ENCODE measurements at regions not wholly inside any gene's neighbourhood (a gene's known extent, or its start where the extent isn't known, plus 50 kb on each side); places are given as distances from the start of the nearest gene placed in this dataset.

DNA sequence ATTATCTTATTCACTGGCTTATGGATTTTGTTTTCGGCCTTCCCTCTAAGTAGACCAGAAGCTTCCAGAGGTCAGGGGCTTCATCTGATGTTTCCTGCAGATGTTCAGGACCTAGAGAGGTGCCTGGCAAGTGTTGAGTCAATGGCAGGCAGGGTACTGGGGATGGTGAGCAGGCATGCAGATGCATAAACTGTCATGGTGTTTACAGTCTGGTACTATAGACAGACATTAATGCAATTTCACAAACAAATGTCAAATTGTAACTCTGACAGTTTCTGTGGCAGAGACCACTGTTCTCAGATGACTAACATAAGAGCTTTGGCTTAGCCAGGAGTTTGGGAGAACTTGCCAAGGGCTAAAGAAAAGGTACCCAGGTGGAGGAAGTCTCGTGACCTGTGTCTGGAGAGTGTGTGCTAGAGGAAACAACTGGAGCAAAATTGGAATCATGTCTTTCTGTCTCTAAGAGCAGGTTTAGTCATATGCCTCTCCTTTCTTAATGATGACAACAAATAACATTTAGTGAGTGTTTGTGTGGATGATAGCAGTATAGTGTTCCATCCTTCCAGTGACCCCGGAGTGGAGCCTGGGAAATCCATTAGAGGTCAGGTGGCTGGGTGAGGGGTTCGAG, 53.7 kb upstream of the TRAK1 start:
- peak; percentile 38 for FAIRE-seq
- DNase-seq (ENCODE audit: insufficient read length, low spot score), result no peak
- no peak for TF ChIP-seq SPI1 (IDR thresholded peaks at IDR 0.05; ENCODE audit: low read depth, low read length)
- TF ChIP-seq TAF1 (IDR thresholded peaks at IDR 0.05; ENCODE audit: low read depth, low read length), result no peak
- no peak for TF ChIP-seq POLR2AphosphoS5 (IDR thresholded peaks at IDR 0.05; ENCODE audit: low read depth, low read length)
- TF ChIP-seq POLR2A (IDR thresholded peaks at IDR 0.05; ENCODE audit: low read depth, low read length), result no peak
- no peak for TF ChIP-seq PAX5 (IDR thresholded peaks at IDR 0.05; ENCODE audit: insufficient read depth, low read length, severe bottlenecking)
- TF ChIP-seq POU2F2 (IDR thresholded peaks at IDR 0.05; ENCODE audit: low read depth, low read length), result no peak

DNA sequence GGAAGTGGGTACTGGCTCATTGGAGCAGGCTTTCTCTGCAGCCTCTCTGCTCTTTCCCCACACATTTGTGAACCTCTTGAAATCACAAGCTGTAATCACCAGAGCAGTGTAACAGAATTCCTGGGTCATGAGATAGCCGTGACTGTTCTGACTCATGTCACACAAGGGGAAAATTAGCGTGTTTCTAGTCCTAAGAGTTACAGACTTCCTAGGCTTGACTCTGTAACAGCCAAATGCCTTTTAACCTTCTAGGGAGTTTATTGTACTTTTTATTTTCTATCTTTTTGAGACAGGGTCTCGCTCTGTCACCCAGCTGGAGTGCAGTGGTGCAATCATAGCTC, 54.7 kb upstream of the TRAK1 start:
- FAIRE-seq (peak; percentile 5), DNase-seq (ENCODE audit: insufficient read length, low spot score) (no peak)
- TF ChIP-seq POLR2A (IDR thresholded peaks at IDR 0.05; ENCODE audit: low read depth, low read length) (no peak), PAX5 (IDR thresholded peaks at IDR 0.05; ENCODE audit: insufficient read depth, low read length, severe bottlenecking) (no peak), TAF1 (IDR thresholded peaks at IDR 0.05; ENCODE audit: low read depth, low read length) (no peak), POU2F2 (IDR thresholded peaks at IDR 0.05; ENCODE audit: low read depth, low read length) (no peak), SPI1 (IDR thresholded peaks at IDR 0.05; ENCODE audit: low read depth, low read length) (no peak), POLR2AphosphoS5 (IDR thresholded peaks at IDR 0.05; ENCODE audit: low read depth, low read length) (no peak)

DNA sequence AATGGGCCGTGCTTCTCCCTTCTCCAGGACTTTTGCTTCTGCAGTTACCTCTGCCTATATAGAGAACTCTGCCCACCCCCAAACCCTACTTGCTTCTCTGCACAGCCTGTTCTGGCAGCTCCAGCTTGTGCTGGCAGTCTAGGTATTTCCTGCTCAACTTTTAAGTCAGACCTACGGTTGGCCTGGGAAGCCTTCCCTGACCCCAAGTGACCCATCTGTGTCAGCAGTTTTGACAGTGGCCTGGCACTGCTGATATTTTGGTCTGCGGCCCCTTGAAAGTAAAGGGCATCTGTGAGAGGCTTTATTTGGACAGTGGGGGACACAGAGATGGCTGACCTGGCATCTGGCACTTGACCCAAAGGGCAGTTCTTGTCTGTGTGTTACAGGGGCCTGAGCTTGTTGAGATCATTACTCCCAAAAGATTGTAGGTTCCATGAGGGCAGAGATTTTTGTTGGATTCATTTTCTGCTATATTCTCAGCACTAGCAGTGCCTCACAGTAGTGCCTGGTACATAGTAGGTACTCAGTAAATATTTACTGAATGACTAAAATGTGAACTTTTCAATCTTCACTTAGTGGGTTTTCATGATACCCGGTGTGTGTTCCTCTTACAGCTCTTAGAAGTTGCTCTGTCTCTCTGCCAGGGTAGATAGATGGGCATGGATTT, 55.2 kb upstream of the TRAK1 start:
- FAIRE-seq (no peak), DNase-seq (ENCODE audit: insufficient read length, low spot score) (no peak)
- TF ChIP-seq SPI1 (IDR thresholded peaks at IDR 0.05; ENCODE audit: low read depth, low read length) (no peak), POLR2A (IDR thresholded peaks at IDR 0.05; ENCODE audit: low read depth, low read length) (no peak), POU2F2 (IDR thresholded peaks at IDR 0.05; ENCODE audit: low read depth, low read length) (no peak)

DNA sequence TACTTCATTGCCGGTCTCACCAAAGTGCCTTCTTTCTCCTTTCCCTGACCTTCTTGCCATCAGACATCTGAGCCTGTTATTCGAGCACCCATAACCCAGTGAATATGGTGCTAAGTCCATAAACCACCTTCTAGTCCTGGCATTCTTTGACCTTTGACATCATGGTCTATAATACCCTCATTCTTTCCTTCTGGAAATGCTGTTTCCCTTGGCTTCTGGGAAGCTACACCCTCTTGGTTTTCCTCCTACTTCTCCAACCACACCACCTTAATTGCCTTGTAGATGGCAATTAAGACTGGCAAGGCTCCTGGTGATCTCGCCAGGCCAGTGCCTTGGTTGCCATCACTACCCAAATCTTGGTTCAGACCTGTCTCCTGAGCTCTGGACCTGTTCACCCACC, 56.1 kb upstream of the TRAK1 start:
- FAIRE-seq (no peak), DNase-seq (ENCODE audit: insufficient read length, low spot score) (no peak)
- TF ChIP-seq POU2F2 (IDR thresholded peaks at IDR 0.05; ENCODE audit: low read depth, low read length) (no peak), TAF1 (IDR thresholded peaks at IDR 0.05; ENCODE audit: low read depth, low read length) (no peak), SPI1 (IDR thresholded peaks at IDR 0.05; ENCODE audit: low read depth, low read length) (no peak), POLR2A (IDR thresholded peaks at IDR 0.05; ENCODE audit: low read depth, low read length) (no peak), POLR2AphosphoS5 (IDR thresholded peaks at IDR 0.05; ENCODE audit: low read depth, low read length) (no peak), PAX5 (IDR thresholded peaks at IDR 0.05; ENCODE audit: insufficient read depth, low read length, severe bottlenecking) (no peak)

GRCh38 chr3:42033741-42034140, 57.4 kb upstream of the TRAK1 start:
- no peak for DNase-seq (ENCODE audit: insufficient read length, low spot score)
- no peak for FAIRE-seq
- TF ChIP-seq PAX5 (IDR thresholded peaks at IDR 0.05; ENCODE audit: insufficient read depth, low read length, severe bottlenecking) (no peak), POLR2A (IDR thresholded peaks at IDR 0.05; ENCODE audit: low read depth, low read length) (no peak), POLR2AphosphoS5 (IDR thresholded peaks at IDR 0.05; ENCODE audit: low read depth, low read length) (no peak), SPI1 (IDR thresholded peaks at IDR 0.05; ENCODE audit: low read depth, low read length) (no peak), TAF1 (IDR thresholded peaks at IDR 0.05; ENCODE audit: low read depth, low read length) (no peak), POU2F2 (IDR thresholded peaks at IDR 0.05; ENCODE audit: low read depth, low read length) (no peak)

DNA sequence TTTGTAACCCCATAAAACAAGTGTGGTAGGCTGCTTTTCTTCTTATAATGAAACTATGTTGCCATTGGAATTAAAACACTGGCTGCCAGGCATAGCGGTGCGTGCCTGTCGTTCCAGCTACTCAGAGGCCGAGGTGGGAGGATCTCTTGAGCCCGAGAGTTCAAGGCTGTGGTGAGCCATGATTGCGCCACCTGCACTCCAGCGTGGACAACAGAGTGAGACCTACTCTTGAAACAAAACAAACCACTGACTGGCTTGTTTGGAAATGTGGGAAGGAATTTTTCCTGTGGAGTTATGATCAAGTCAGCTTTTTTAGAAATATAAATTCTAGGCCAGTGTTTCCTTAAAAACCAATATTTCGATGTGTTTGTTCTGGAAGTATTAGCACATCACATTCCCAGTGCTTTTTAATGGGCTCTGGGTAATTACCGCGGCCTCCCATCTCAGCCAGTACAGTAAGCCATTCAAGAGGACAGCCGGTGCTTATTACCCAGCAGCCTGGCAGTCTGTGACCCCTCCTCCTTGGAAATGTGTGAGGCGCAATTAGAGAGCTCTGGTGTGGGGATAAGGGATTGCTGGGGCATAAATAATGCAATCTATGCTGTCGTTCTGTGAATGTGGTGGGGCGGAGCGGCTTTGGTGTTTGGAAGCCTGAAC, 58.3 kb upstream of the TRAK1 start:
- no peak for TF ChIP-seq POU2F2 (IDR thresholded peaks at IDR 0.05; ENCODE audit: low read depth, low read length)
- TF ChIP-seq SPI1 (IDR thresholded peaks at IDR 0.05; ENCODE audit: low read depth, low read length), result no peak
- TF ChIP-seq POLR2A (IDR thresholded peaks at IDR 0.05; ENCODE audit: low read depth, low read length), result no peak
- TF ChIP-seq PAX5 (IDR thresholded peaks at IDR 0.05; ENCODE audit: insufficient read depth, low read length, severe bottlenecking), result no peak
- TF ChIP-seq POLR2AphosphoS5 (IDR thresholded peaks at IDR 0.05; ENCODE audit: low read depth, low read length), result no peak
- no peak for TF ChIP-seq TAF1 (IDR thresholded peaks at IDR 0.05; ENCODE audit: low read depth, low read length)
- FAIRE-seq, result no peak
- DNase-seq (ENCODE audit: insufficient read length, low spot score), result no peak

- TF ChIP-seq POU2F2 (IDR thresholded peaks at IDR 0.05; ENCODE audit: low read depth, low read length) (no peak), SPI1 (IDR thresholded peaks at IDR 0.05; ENCODE audit: low read depth, low read length) (no peak), POLR2AphosphoS5 (IDR thresholded peaks at IDR 0.05; ENCODE audit: low read depth, low read length) (no peak), PAX5 (IDR thresholded peaks at IDR 0.05; ENCODE audit: insufficient read depth, low read length, severe bottlenecking) (no peak), POLR2A (IDR thresholded peaks at IDR 0.05; ENCODE audit: low read depth, low read length) (no peak), TAF1 (IDR thresholded peaks at IDR 0.05; ENCODE audit: low read depth, low read length) (no peak)
- no peak for DNase-seq (ENCODE audit: insufficient read length, low spot score)
- FAIRE-seq, result no peak
Measured at GRCh38 chr3:42031808-42032480, 59.2 kb upstream of the TRAK1 start.

- no peak for TF ChIP-seq POLR2AphosphoS5 (IDR thresholded peaks at IDR 0.05; ENCODE audit: low read depth, low read length)
- TF ChIP-seq POU2F2 (IDR thresholded peaks at IDR 0.05; ENCODE audit: low read depth, low read length), result no peak
- TF ChIP-seq POLR2A (IDR thresholded peaks at IDR 0.05; ENCODE audit: low read depth, low read length), result no peak
- TF ChIP-seq SPI1 (IDR thresholded peaks at IDR 0.05; ENCODE audit: low read depth, low read length), result no peak
- no peak for TF ChIP-seq PAX5 (IDR thresholded peaks at IDR 0.05; ENCODE audit: insufficient read depth, low read length, severe bottlenecking)
- no peak for TF ChIP-seq TAF1 (IDR thresholded peaks at IDR 0.05; ENCODE audit: low read depth, low read length)
- FAIRE-seq, result no peak
Measured at GRCh38 chr3:42028474-42028873, 62.7 kb upstream of the TRAK1 start.

GRCh38 chr3:42027571-42027970, 63.6 kb upstream of the TRAK1 start:
- FAIRE-seq, result no peak
- DNase-seq (ENCODE audit: insufficient read length, low spot score), result no peak
- no peak for TF ChIP-seq POU2F2 (IDR thresholded peaks at IDR 0.05; ENCODE audit: low read depth, low read length)
- no peak for TF ChIP-seq PAX5 (IDR thresholded peaks at IDR 0.05; ENCODE audit: insufficient read depth, low read length, severe bottlenecking)
- TF ChIP-seq SPI1 (IDR thresholded peaks at IDR 0.05; ENCODE audit: low read depth, low read length), result no peak
- TF ChIP-seq TAF1 (IDR thresholded peaks at IDR 0.05; ENCODE audit: low read depth, low read length), result no peak
- no peak for TF ChIP-seq POLR2A (IDR thresholded peaks at IDR 0.05; ENCODE audit: low read depth, low read length)
- TF ChIP-seq POLR2AphosphoS5 (IDR thresholded peaks at IDR 0.05; ENCODE audit: low read depth, low read length), result no peak

More at GRCh38 chr3:42028474-42028873, 62.7 kb upstream of the TRAK1 start:
- DNase-seq (ENCODE audit: insufficient read length, low spot score), result no peak

All from GM12891 (cell line).